ENCODE measurements at regions not wholly inside any gene's neighbourhood (a gene's known extent, or its start where the extent isn't known, plus 50 kb on each side); places are given as distances from the start of the nearest gene placed in this dataset.

- no peak for DNase-seq (ENCODE audit: low read depth in 2 of 2)
Measured at GRCh38 chr3:28903171-28903601, 377.7 kb upstream of the RBMS3 start.

- no peak for DNase-seq (ENCODE audit: low read depth in 2 of 2)
Measured at GRCh38 chr3:28905798-28906197, 375.1 kb upstream of the RBMS3 start.

- no peak for DNase-seq (ENCODE audit: low read depth in 2 of 2)
Measured at GRCh38 chr3:28906561-28907310, 374.1 kb upstream of the RBMS3 start.

- no peak for DNase-seq (ENCODE audit: low read depth in 2 of 2)
Measured at GRCh38 chr3:28907616-28908015, 373.3 kb upstream of the RBMS3 start.

- DNase-seq (ENCODE audit: low read depth in 2 of 2): no peak
Measured at GRCh38 chr3:28912120-28912885, 368.6 kb upstream of the RBMS3 start.

- no peak for DNase-seq (ENCODE audit: low read depth in 2 of 2)
Measured at GRCh38 chr3:28915741-28916500, 364.9 kb upstream of the RBMS3 start.

- DNase-seq (ENCODE audit: low read depth in 2 of 2): no peak
Measured at GRCh38 chr3:28916713-28917499, 364.0 kb upstream of the RBMS3 start.

GRCh38 chr3:28917895-28918475 lies 362.9 kb upstream of the RBMS3 start:
- DNase-seq (ENCODE audit: low read depth in 2 of 2): no peak

- no peak for DNase-seq (ENCODE audit: low read depth in 2 of 2)
Measured at GRCh38 chr3:28922376-28922775, 358.5 kb upstream of the RBMS3 start.

GRCh38 chr3:28923994-28924393 lies 356.9 kb upstream of the RBMS3 start:
- no peak for DNase-seq (ENCODE audit: low read depth in 2 of 2)

- no peak for DNase-seq (ENCODE audit: low read depth in 2 of 2)
Measured at GRCh38 chr3:28924744-28925360, 356.0 kb upstream of the RBMS3 start.

- DNase-seq (ENCODE audit: low read depth in 2 of 2): no peak
Measured at GRCh38 chr3:28933337-28933736, 347.5 kb upstream of the RBMS3 start.

- no peak for DNase-seq (ENCODE audit: low read depth in 2 of 2)
Measured at GRCh38 chr3:28934126-28934813, 346.6 kb upstream of the RBMS3 start.

GRCh38 chr3:28935146-28935545 lies 345.7 kb upstream of the RBMS3 start:
- DNase-seq (ENCODE audit: low read depth in 2 of 2): no peak

GRCh38 chr3:28936154-28936553 lies 344.7 kb upstream of the RBMS3 start:
- DNase-seq (ENCODE audit: low read depth in 2 of 2): no peak

GRCh38 chr3:28940530-28940929 lies 340.3 kb upstream of the RBMS3 start:
- no peak for DNase-seq (ENCODE audit: low read depth in 2 of 2)

- no peak for DNase-seq (ENCODE audit: low read depth in 2 of 2)
Measured at GRCh38 chr3:28940994-28941393, 339.9 kb upstream of the RBMS3 start.

- DNase-seq (ENCODE audit: low read depth in 2 of 2): no peak
Measured at GRCh38 chr3:28947061-28947460, 333.8 kb upstream of the RBMS3 start.

- no peak for DNase-seq (ENCODE audit: low read depth in 2 of 2)
Measured at GRCh38 chr3:28947751-28948150, 333.1 kb upstream of the RBMS3 start.

GRCh38 chr3:28948685-28949084 lies 332.2 kb upstream of the RBMS3 start:
- no peak for DNase-seq (ENCODE audit: low read depth in 2 of 2)

Data from stimulated activated CD4-positive, alpha-beta T cell treated with anti-CD3 and anti-CD28 coated beads, Interleukin-1b, Interleukin-23, amount 100 ng/mL, for 4 hours (primary cell).